BJ (cell line): ENCODE measurements at regions not wholly inside any gene's neighbourhood (a gene's known extent, or its start where the extent isn't known, plus 50 kb on each side); places are given as distances from the start of the nearest gene placed in this dataset.
"Not testable (repeated sequence)": the region's sequence is repeated elsewhere in the genome, so short reads cannot be mapped to it uniquely, and the experiment has no call there.

Experiments used
- CTCF ChIA-PET: fragments of 350-600 bp; formaldehyde crosslinking; extraction: SDS; loops from one replicate; lab custom pipeline; 2021; ENCODE audit warnings: antibody characterized with exemption, inconsistent platforms; lab: Yijun Ruan, JAX
- POLR2A ChIA-PET: fragments of 300-600 bp; sonication (Branson Sonifier 250); formaldehyde crosslinking; extraction: SDS; loops from one replicate; lab custom pipeline; 2021; ENCODE audit warnings: antibody characterized with exemption; lab: Charles Lee
- DNase-seq: peaks from one replicate; pipeline ENCODE4 v3.0.0-alpha.2; 2011; ENCODE audit warnings: low read depth
- H3K27me3 ChIP-seq: 2 replicates; pipeline ENCODE4 v1.6.0; 2011; ENCODE audit warnings: low read length; ENCODE audit not compliant: control insufficient read depth, insufficient read depth
- H3K36me3 ChIP-seq: 2 replicates; pipeline ENCODE4 v1.5.1; 2011; ENCODE audit warnings: low read length; ENCODE audit not compliant: control insufficient read depth, insufficient read depth
- H3K4me3 ChIP-seq: 2 replicates; pipeline ENCODE4 v1.5.1; 2011; ENCODE audit warnings: low read depth, mild to moderate bottlenecking, control low read depth, low read length
- TF ChIP-seq, protein P1 (sequence below): IDR thresholded peaks from 2 replicates; pipeline ENCODE4 v1.5.1; 2011; ENCODE audit warnings: low read depth, mild to moderate bottlenecking, control low read depth, inconsistent platforms, low read length, moderate library complexity; ENCODE audit not compliant: insufficient read depth

DNA sequence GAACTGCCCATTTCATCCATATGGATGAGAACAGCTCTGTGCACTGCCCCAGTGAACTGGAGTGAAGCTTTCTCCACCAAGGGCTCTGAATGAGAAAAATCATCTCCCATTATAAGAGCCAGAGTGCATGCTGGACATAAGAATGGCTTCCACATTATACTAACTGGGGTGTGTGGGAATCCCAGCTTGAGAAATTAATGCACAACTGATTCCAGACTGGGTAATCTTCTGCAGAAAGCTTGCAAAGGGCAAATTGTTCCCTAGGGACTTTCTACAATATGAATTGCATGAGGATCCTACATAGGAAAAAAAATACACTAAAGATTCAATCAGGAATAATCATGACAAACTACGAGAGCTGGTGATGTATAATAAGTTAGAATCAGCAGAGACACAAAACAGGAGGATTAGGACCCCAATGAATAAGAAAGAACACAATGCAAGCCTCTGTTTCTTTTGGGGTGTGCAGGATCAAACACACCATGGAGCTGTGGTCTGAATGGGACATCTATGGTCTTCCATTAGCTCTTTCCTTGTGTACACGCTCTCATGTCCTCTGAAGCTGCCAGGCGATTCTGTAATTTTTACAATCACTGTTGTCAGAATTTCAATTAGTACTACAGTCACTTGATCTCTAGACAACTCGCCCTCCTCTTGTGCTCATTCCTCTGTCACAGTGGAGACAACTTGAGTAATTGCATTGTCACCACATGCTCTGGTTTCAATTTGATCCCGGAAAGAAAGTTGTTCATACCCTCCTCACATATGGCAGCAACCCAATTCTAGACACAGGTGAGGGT lies 1327.4 kb downstream of the GATA3 start:
- H3K36me3 ChIP-seq = no peaks in the 10 kb centered on the region
- TF ChIP-seq, protein P1, sequence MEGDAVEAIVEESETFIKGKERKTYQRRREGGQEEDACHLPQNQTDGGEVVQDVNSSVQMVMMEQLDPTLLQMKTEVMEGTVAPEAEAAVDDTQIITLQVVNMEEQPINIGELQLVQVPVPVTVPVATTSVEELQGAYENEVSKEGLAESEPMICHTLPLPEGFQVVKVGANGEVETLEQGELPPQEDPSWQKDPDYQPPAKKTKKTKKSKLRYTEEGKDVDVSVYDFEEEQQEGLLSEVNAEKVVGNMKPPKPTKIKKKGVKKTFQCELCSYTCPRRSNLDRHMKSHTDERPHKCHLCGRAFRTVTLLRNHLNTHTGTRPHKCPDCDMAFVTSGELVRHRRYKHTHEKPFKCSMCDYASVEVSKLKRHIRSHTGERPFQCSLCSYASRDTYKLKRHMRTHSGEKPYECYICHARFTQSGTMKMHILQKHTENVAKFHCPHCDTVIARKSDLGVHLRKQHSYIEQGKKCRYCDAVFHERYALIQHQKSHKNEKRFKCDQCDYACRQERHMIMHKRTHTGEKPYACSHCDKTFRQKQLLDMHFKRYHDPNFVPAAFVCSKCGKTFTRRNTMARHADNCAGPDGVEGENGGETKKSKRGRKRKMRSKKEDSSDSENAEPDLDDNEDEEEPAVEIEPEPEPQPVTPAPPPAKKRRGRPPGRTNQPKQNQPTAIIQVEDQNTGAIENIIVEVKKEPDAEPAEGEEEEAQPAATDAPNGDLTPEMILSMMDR = no peak
- no peak overlapping the region for H3K4me3 ChIP-seq
- ChIA-PET CTCF (no interaction called here), POLR2A (no interaction called here)
- DNase-seq = no peak
- no peaks in the 10 kb centered on the region for H3K27me3 ChIP-seq

DNA sequence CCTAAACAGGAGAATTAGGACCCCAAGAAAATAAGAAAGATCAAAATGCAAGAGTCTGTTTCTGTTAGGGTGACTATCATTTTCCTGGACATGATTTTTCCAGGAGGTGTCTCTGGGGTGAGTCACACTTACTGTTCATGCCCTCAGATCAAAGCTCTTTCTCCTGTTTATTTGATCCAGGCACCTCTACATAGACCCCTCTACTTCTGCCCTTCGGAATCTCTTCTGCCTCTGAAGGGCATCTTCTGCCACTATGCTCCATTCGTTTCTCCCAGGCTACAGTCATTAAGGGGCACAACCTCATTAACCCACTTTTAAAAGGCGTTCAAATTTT lies 1328.0 kb downstream of the GATA3 start:
- ChIA-PET POLR2A (no interaction called here), CTCF (no interaction called here)
- DNase-seq = no peak
- Histone ChIP-seq H3K27me3 (no peaks in the 10 kb centered on the region), H3K36me3 (no peaks in the 10 kb centered on the region), H3K4me3 (no peak overlapping the region)
- TF ChIP-seq, protein P1 = no peak

DNA sequence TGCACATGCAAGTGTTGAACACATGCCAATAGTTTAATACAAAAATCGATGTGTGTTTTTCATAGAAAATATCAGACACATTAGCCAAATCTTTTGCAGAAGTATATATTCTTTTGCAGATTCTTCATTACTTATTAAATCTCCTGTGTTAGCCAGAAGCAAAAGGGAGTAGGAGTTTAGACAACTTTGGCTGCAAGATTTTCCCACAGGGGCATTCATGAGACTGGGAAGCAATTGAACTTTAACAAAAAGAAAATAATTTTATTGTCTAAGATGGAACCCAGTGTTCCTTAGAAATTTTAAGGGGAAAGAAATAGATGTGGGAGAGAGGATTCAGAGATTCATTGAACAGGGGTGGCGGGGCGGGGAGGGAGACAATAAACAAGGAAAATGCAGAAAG lies 1336.0 kb downstream of the GATA3 start:
- H3K27me3 ChIP-seq = no peaks in the 10 kb centered on the region
- ChIA-PET POLR2A (no interaction called here), CTCF (no interaction called here)
- no peak overlapping the region for H3K4me3 ChIP-seq
- no peaks in the 10 kb centered on the region for H3K36me3 ChIP-seq
- no peak for DNase-seq
- TF ChIP-seq, protein P1 = no peak

DNA sequence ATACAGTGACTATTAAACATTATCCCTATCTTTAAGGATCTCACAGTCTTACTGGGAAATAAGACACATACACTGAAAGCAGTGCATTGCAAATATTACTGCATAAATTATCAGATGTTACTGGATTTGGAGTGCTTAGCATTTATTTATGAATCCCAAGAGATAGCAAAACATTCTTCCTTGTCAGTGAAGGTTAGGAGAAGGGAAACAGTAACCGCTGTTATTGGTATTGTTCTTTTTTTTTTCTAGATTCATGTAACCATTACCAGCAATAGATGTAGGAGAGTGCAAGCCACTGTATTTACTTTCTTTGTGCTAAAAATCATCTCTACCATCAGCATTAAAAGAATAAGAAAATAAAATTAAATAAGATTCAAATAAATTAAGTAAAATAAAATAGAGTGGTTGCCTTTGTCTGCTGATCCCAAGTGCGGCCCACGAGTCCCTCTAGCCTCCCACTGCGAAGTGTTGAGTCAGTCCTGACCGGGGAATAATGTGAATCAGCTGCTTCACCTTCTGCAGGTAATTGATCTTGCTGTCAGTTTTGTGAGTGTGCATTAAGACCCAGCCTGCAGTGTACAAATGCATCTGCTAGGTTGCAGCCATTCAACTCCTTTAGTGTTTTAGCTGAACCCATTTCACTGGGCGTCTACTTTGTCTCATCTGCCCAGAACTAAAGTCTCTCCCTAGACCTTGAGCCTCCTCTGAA lies 1344.9 kb downstream of the GATA3 start:
- H3K36me3 ChIP-seq = no peaks in the 10 kb centered on the region
- H3K4me3 ChIP-seq = no peak overlapping the region
- no peaks in the 10 kb centered on the region for H3K27me3 ChIP-seq
- TF ChIP-seq, protein P1 = no peak
- POLR2A ChIA-PET = no interaction called here
- DNase-seq = no peak
- CTCF ChIA-PET = no interaction called here

DNA sequence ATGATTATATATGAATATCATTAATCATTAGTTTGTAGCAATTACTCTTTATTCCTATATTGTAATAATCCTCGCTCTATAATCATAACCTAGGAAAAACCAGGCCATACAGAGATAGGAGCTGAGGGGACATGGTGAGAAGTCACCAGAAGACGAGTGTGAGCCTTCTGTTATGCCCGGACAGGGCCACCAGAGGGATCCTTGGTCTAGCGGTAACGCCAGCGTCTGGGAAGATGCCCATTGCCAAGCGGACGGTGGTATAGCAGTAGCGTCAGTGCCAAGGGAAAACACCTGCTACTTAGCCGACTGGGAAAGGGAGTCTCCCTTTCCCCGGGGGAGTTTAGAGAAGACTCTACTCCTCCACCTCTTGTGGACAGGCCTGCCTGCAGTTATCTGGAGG lies 1347.6 kb downstream of the GATA3 start:
- CTCF ChIA-PET = not testable (repeated sequence)

DNA sequence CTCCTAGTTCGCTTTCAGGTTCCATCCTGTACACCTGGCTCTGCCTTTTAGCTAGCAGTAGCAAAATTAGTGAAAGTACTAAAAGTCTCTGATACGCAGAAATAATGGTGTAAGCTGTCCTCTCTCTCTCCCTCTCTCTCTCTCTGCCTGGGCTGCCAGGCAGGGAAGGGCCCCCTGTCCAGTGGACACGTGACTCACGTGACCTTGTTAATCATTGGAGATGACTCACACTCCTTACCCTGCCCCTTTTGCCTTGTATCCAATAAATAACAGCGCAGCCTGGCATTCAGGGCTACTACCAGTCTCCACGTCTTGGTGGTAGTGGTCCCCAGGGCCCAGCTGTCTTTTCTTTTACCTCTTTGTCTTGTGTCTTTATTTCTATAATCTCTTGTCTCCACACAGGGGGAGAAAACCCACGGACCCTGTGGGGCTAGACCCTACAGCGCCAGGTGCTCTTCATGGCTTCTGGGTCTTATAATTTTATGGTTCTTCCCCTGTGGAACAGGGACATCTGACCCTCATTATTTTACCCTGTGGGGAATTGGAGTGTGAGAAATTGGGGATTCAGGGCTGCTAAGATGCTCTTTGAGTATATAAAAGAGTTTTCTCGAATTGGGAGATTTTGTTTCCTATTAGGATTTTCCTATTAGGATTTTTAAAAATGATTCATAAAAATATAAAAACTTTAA lies 1348.2 kb downstream of the GATA3 start:
- H3K4me3 ChIP-seq, H3K27me3 ChIP-seq, POLR2A ChIA-PET, DNase-seq, CTCF ChIA-PET, H3K36me3 ChIP-seq: not testable (repeated sequence)

More for the DNA sequence above, 1347.6 kb downstream of the GATA3 start:
- DNase-seq, H3K4me3 ChIP-seq, H3K36me3 ChIP-seq, POLR2A ChIA-PET, H3K27me3 ChIP-seq: not testable (repeated sequence)

DNA sequence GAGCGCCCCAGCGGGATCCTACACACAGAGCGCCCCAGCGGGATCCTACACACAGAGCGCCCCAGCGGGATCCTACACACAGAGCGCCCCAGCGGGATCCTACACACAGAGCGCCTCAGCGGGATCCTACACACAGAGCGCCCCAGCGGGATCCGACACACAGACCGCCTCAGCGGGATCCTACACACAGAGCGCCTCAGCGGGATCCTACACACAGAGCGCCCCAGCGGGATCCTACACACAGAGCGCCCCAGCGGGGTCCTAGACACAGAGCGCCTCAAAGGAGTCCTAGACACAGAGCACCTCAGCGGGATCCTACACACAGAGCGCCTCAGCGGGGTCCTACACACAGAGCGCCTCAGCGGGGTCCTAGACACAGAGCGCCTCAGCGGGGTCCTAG lies 1352.7 kb downstream of the GATA3 start:
- POLR2A ChIA-PET, H3K4me3 ChIP-seq, H3K27me3 ChIP-seq, DNase-seq, H3K36me3 ChIP-seq, CTCF ChIA-PET: not testable (repeated sequence)
